GM19035 (cell line): ENCODE measurements at regions not wholly inside any gene's neighbourhood (a gene's known extent, or its start where the extent isn't known, plus 50 kb on each side); places are given as distances from the start of the nearest gene placed in this dataset.

Experiments used
- ATAC-seq: cut with Tn5 transposase; IDR thresholded peaks from one replicate; pipeline ENCODE4 v1.9.1; 2021; ENCODE audit not compliant: unreplicated experiment

- ATAC-seq = no peak
Measured at GRCh38 chr17:77749989-77750388, 208.5 kb upstream of the TNRC6C start.

GRCh38 chr17:77750427-77751043 lies 208.0 kb upstream of the TNRC6C start:
- ATAC-seq = no peak

DNA sequence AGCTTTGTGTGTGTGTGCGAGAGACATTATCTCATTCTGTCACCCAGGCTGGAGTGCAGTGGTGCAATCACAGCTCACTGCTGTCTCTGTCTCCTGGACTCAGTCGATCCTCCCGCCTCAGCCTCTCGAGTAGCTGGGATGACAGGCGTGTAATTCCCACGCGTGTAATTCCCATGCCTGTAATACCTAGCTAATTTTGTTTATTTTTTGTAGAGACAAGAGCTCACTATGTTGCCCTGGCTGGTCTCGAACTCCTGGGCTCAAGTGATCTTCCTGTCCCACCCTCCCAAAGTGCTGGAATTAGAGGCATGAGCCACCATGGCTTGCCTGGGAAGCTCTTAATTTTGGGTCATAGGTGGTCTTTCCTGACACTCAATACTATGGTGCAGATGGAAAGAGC lies 205.3 kb upstream of the TNRC6C start:
- no peak for ATAC-seq

GRCh38 chr17:77753691-77754245 lies 204.7 kb upstream of the TNRC6C start:
- ATAC-seq = no peak

- ATAC-seq = no peak
Measured at GRCh38 chr17:77754956-77755355, 203.5 kb upstream of the TNRC6C start.

DNA sequence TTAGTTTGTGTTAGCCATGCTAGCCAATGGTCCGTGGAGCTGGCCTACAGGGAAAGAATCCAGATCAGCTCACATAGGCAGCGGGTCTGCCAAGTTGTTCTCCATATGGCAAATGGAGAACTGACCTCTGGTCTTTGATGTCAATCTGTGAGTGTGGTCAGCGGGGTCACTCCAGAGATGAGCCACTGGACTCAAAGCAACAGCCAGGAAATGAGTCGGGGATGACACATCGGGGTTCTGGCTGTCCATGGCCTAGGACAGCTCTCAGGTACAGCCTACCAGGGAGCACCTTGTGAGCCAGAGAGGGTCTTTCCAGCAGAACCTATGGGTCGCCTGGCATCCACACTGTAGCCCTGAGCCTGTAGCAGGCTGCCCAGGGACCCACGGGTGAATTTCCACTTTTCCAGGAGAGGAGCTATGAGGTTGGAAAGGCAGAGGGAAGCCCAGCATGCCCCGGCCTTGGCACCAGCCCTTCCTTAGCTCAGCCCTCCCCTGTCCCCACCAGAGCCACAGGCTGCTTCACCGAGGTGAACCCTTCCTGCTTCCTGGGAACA lies 203.0 kb upstream of the TNRC6C start:
- ATAC-seq = no peak

- no peak for ATAC-seq
Measured at GRCh38 chr17:77756028-77756427, 202.5 kb upstream of the TNRC6C start.

GRCh38 chr17:77756846-77757560 lies 201.5 kb upstream of the TNRC6C start:
- ATAC-seq = no peak

- no peak for ATAC-seq
Measured at GRCh38 chr17:77757561-77757898, 201.0 kb upstream of the TNRC6C start.

DNA sequence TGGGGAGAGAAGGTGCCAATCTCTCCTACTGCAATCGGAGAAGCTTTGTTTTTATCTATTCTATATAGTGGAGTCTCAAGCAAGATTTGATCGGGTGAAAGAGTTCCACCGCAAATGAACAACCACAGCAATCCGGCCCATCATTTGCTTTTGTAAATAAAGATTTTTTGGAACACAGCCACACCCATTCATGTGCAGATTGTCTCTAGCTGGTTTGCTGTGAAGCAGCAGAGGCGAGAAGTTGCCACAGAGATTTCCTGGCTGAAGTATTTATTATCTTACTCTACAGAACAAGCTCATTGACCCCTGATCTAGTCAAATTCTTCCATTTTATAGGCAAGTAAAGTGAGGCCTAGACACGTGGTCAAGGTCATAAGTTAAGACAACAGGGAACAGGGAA lies 195.5 kb upstream of the TNRC6C start:
- no peak for ATAC-seq

DNA sequence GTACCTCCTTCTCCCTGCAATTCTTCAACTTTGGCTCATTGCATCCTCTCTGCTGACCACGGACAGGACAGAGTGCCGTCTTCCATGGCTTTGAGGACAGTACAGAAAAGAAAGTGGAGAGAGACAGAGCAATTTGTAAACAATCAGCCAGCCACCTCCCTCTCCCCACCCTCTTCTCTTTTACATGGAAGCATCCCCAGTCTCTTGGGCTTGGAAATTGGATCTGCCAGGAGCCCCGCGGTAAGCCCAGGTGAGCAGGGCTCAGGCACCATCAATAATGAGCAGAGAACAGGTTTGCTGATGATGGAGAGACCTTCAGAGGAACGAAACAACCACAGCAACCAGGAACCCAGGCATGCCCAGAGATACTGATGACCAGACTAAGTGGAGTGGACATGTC lies 194.9 kb upstream of the TNRC6C start:
- no peak for ATAC-seq

GRCh38 chr17:77765292-77765691 lies 193.2 kb upstream of the TNRC6C start:
- no peak for ATAC-seq

GRCh38 chr17:77767148-77767547 lies 191.4 kb upstream of the TNRC6C start:
- ATAC-seq = no peak

DNA sequence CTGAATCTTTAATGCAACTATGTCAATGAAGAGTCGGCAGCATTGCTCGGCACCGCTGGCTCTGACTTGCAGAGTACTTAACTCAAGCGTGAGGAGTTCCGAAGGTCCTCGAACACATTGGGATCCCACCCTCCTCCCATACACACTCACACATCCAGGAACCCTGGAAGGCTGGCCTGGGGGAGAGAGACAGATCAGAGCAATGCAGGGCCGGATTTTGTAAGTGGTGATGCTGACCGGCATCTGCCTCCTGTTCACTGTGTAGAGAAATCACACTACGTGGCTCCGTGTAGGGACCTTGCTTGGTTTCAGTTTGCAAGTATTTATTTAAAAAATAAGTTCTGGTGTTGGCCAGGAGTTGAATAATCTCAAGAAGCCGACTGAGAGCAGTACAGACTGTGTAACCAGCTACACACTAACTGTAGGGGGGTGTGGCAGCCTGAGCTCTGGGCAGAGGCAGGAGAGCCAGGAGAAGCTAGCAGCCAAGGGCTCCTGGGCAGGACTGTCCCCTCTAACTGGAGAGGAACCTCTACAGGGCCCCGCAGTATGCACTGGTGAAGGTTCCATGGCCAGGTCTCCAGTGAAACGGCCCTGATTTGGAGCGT lies 190.2 kb upstream of the TNRC6C start:
- no peak for ATAC-seq

GRCh38 chr17:77769215-77769614 lies 189.3 kb upstream of the TNRC6C start:
- no peak for ATAC-seq

GRCh38 chr17:77769762-77770161 lies 188.7 kb upstream of the TNRC6C start:
- ATAC-seq = no peak

- ATAC-seq = no peak
Measured at GRCh38 chr17:77770331-77771105, 188.0 kb upstream of the TNRC6C start.

- no peak for ATAC-seq
Measured at GRCh38 chr17:77771145-77771544, 187.4 kb upstream of the TNRC6C start.

DNA sequence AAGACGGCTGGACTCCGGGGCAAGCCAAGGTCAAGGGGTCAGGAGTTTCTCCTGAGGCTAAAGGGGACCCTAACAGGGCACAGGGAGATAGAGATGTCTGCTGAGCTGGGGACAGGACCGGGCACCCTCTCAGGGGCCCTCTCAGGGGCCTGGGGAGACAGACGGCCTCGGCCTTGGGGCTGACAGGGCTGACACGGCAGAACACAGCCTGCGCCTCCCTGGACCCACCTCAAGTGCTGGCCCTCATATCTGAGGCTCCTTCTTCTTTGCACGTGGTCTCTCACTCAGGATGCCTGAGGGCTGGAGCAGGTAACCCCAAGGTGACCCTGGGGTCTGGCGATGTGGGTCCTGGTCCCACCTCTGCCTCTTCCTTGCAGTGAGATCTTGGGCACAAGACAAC lies 186.9 kb upstream of the TNRC6C start:
- no peak for ATAC-seq

- ATAC-seq = no peak
Measured at GRCh38 chr17:77771998-77772397, 186.5 kb upstream of the TNRC6C start.

GRCh38 chr17:77772461-77772897 lies 186.0 kb upstream of the TNRC6C start:
- no peak for ATAC-seq
